Right ventricle myocardium superior (tissue), 1 donor: ENCODE measurements at regions not wholly inside any gene's neighbourhood (a gene's known extent, or its start where the extent isn't known, plus 50 kb on each side); places are given as distances from the start of the nearest gene placed in this dataset.
"Not testable (repeated sequence)": the region's sequence is repeated elsewhere in the genome, so short reads cannot be mapped to it uniquely, and the experiment has no call there.

Source experiments
- ATAC-seq: fragments of 200-7000 bp; cut with Tn5 transposase; one replicate; pipeline ENCODE4 v1.9.1; 2020; ENCODE audit warnings: mild to moderate bottlenecking; ENCODE audit not compliant: poor library complexity
- DNase-seq: peaks from one replicate; pipeline ENCODE4 v3.0.0-alpha.2; 2020
- intact Hi-C: fragments of 100-400 bp; cut with DNase I; formaldehyde crosslinking; loops from one replicate; pipeline ENCODE4 v1.11.2; 2022
- donor health status: DM: no; HTN: yes; CAD: no; lungs with severe emphysema.

- DNase-seq (no peak), ATAC-seq (no peak)
- intact Hi-C loops, result no loop called here
Observed at GRCh38 chr3:178341636-178342035, 194.6 kb upstream of the KCNMB2 start.

GRCh38 chr3:178342111-178342510 lies 194.1 kb upstream of the KCNMB2 start:
- intact Hi-C loops, result no loop called here
- no peak for ATAC-seq
- DNase-seq, result no peak

- ATAC-seq (no peak), DNase-seq (no peak)
- intact Hi-C loops, result no loop called here
Observed at GRCh38 chr3:178343433-178344038, 192.7 kb upstream of the KCNMB2 start.

DNA sequence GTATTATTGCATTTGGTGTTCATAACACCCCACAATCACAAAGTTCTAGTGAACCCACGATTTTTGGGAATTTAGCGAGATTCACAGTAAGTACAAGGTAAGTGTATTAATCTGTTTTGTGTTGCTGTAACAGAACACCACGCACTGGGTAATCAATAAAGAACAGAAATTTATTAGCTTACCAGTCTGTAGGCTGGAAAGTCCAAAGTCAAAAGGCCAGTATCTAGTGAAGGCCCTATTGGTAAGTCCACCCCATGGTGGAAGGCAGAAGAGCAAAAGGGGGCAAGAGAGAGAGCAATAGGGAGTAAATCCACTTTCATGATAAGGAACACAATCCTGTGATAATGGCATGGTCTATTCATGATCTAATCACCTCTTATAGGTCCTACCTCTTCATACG lies 190.3 kb upstream of the KCNMB2 start:
- intact Hi-C loops, result no loop called here
- DNase-seq (no peak), ATAC-seq (no peak)

DNA sequence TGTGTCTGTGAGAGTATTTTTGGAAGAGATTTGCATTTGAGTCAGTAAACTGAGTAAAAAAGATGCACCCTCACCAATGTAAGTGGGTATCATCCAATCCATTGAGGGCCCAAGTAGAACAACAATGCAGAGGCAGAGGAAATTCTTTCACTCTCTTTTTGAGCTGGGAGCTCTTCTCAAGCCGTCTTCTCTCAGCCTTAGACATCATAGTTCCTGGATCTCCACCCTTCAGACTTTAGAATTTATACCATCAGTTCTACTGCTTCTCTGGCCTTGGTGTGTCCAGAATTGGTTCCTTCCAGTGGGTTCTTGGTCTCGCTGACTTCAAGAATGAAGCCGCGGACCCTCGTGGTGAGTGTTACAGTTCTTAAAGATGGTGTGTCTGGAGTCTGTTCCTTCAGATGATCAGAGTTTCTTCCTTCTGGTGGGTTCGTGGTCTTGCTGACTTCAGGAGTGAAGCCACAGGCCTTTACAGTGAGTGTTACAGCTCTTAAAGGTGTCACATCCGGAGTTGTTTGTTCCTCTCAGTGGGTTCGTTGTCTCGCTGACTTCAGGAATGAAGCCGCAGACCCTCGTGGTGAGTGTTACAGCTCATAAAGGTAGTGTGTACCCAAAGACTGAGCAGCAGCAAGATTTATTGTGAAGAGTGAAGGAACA lies 187.5 kb upstream of the KCNMB2 start:
- DNase-seq, intact Hi-C loops: not testable (repeated sequence)

GRCh38 chr3:178349218-178349596 lies 187.0 kb upstream of the KCNMB2 start:
- ATAC-seq, intact Hi-C loops, DNase-seq: not testable (repeated sequence)

More for the DNA sequence above, 187.5 kb upstream of the KCNMB2 start:
- ATAC-seq, result not testable (repeated sequence)

DNA sequence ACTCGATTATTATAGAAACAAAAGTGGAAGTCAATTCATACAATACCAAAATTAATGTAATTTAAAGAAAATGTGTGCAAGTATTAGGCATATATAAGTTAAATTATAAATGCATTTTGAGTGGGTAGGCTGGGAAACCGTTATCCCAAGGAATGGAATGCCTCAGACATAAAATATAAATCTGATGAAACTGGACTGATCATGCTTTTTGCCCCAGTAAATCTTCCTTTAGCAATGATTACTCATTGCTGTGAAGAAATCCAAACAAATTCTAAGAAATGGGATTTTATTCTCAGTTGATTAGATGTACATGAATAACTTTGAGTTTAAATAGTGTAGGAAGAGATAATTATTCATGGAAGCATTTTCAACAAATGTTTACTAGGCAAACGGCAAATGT lies 185.5 kb upstream of the KCNMB2 start:
- no peak for ATAC-seq
- intact Hi-C loops, result no loop called here
- DNase-seq, result no peak

- intact Hi-C loops, result no loop called here
- peak; percentile 64 for ATAC-seq
Observed at GRCh38 chr3:178352326-178353005, 183.8 kb upstream of the KCNMB2 start.

GRCh38 chr3:178353006-178353694 lies 183.1 kb upstream of the KCNMB2 start:
- intact Hi-C loops, result no loop called here
- no peak for ATAC-seq

More at GRCh38 chr3:178352326-178353005, 183.8 kb upstream of the KCNMB2 start:
- no peak for DNase-seq

DNA sequence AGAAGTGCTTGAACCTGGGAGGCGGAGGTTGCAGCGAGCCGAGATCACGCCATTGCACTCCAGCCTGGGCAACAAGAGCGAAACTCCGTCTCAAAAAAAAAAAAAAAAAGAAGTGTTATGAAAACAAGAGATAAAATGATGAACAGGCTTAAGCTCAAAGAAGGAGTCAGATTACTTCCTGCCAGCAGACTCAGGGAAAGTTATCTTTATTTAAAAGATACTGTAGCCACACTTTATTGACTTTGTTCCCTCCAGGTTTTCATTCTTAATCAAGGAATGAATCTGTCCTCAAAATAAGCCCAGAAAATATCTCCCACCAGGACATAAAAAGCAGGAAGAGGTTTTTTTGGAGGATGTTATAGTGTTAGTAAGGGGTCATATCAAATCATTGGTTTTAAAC lies 176.5 kb upstream of the KCNMB2 start:
- DNase-seq (no peak), ATAC-seq (no peak)
- intact Hi-C loops, result no loop called here

More at GRCh38 chr3:178353006-178353694, 183.1 kb upstream of the KCNMB2 start:
- no peak for DNase-seq

DNA sequence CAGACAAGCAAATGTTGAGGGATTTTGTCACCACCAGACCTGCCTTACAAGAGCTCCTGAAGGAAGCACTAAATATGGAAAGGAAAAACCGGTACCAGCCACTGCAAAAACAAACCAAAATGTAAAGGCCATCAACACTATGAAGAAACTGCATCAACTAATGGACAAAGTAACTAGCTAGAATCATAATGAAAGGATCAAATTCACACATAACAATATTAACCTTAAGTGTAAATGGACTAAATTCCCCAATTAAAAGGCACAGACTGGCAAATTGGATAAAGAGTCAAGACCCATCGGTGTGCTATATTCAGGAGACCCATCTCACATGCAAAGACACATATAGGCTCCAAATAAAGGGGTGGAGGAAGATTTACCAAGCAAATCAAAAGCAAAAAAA lies 173.2 kb upstream of the KCNMB2 start:
- intact Hi-C loops, DNase-seq, ATAC-seq: not testable (repeated sequence)

GRCh38 chr3:178367817-178368617 lies 168.2 kb upstream of the KCNMB2 start:
- intact Hi-C loops, result no loop called here
- DNase-seq (no peak), ATAC-seq (peak; percentile 97)

- ATAC-seq (no peak), DNase-seq (no peak)
- intact Hi-C loops, result no loop called here
Observed at GRCh38 chr3:178369006-178369405, 167.2 kb upstream of the KCNMB2 start.

- ATAC-seq, result no peak
- intact Hi-C loops, result no loop called here
Observed at GRCh38 chr3:178369811-178370210, 166.4 kb upstream of the KCNMB2 start.

GRCh38 chr3:178370387-178370786 lies 165.8 kb upstream of the KCNMB2 start:
- DNase-seq (no peak), ATAC-seq (no peak)
- intact Hi-C loops, result no loop called here

More at GRCh38 chr3:178369811-178370210, 166.4 kb upstream of the KCNMB2 start:
- no peak for DNase-seq

DNA sequence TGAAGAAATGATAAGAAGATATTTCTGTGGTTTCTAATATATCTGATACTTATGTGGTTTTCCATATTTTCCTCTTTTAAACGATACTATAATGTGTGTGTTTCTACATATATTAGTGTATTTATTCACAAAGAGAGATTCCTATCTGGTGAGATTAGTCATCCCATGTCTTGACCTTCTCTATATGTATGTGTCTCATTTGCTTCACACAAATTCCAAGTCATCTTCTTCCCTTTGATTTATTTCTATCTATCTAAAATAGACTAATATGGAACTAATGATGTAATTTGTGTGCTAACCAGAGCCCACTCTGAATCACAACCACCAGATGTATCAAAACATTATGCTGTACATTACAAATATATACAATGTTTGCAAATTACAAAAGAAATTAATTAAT lies 154.7 kb upstream of the KCNMB2 start:
- intact Hi-C loops, result no loop called here
- ATAC-seq, result no peak
- DNase-seq, result no peak

DNA sequence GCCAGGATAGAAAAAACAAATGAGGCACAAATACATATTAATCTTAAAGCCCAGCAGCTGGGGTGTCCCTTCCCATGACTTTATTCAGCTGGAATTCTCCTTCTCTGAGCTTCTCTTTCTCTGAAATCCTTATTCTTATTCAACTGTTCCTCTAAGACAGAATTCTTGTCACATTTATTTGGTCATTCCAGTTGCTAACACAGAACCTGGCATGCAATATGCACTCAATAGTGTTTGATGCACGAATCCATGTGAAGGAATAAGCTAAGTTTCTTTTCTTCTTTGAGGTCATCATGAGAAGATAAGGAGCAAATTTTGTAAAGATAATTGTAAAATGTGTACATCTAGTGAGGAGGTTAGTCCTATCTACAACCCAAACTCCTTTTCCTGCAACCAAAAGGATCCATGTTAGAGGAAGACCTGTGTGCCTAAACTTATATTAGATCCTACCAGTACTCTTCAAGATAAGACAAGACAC lies 154.2 kb upstream of the KCNMB2 start:
- intact Hi-C loops, result no loop called here
- no peak for DNase-seq
- ATAC-seq, result no peak

- ATAC-seq (no peak), DNase-seq (no peak)
- intact Hi-C loops, result no loop called here
Observed at GRCh38 chr3:178382449-178383061, 153.7 kb upstream of the KCNMB2 start.
